OCI-LY7 (cell line): ENCODE measurements at regions not wholly inside any gene's neighbourhood (a gene's known extent, or its start where the extent isn't known, plus 50 kb on each side); places are given as distances from the start of the nearest gene placed in this dataset.

Source experiments
- EZH2phosphoT487 ChIP-seq: fragments of 200-600 bp; sonication (generic); IDR thresholded peaks from 2 replicates; pipeline ENCODE4 v1.6.1; 2018; ENCODE audit warnings: low read depth, borderline replicate concordance, mild to moderate bottlenecking, mixed run types, antibody characterized with exemption, low read length, moderate library complexity, mixed read lengths
- TF ChIP-seq, protein P1 (sequence below): fragments of 200-600 bp; sonication (generic); conservative IDR thresholded peaks from 2 replicates; pipeline ENCODE4 v1.5.1; 2014; ENCODE audit warnings: mild to moderate bottlenecking, antibody characterized with exemption, low read length, moderate library complexity, mixed read lengths

DNA sequence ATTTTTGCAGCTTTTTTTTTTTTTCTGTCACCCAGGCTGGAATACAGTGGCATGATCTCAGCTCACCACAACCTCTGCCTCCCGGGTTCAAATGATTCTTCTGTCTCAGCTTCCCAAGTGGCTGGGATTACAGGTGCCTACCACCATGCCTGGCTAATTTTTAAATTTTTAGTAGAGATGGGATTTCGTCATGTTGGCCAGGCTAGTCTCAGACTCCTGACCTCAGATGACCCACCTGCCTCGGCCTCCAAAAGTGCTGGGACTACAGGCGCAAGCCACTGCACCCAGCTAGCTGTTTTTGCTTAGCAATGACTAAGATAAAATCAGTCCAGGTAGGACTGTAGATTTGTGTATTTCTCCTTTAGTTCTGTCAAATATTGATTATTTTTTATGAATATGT lies 403.7 kb downstream of the PID1 start:
- TF ChIP-seq, protein P1, sequence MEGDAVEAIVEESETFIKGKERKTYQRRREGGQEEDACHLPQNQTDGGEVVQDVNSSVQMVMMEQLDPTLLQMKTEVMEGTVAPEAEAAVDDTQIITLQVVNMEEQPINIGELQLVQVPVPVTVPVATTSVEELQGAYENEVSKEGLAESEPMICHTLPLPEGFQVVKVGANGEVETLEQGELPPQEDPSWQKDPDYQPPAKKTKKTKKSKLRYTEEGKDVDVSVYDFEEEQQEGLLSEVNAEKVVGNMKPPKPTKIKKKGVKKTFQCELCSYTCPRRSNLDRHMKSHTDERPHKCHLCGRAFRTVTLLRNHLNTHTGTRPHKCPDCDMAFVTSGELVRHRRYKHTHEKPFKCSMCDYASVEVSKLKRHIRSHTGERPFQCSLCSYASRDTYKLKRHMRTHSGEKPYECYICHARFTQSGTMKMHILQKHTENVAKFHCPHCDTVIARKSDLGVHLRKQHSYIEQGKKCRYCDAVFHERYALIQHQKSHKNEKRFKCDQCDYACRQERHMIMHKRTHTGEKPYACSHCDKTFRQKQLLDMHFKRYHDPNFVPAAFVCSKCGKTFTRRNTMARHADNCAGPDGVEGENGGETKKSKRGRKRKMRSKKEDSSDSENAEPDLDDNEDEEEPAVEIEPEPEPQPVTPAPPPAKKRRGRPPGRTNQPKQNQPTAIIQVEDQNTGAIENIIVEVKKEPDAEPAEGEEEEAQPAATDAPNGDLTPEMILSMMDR, result no peak
- TF ChIP-seq EZH2phosphoT487, result no peak
